GM23338 (cell line): ENCODE measurements at regions not wholly inside any gene's neighbourhood (a gene's known extent, or its start where the extent isn't known, plus 50 kb on each side); places are given as distances from the start of the nearest gene placed in this dataset.

Source experiments
- CREB1 ChIP-seq: fragments of 250-450 bp; sonication (Bioruptor Pico); IDR thresholded peaks from 2 replicates; pipeline ENCODE4 v1.5.0; 2020; ENCODE audit warnings: low read depth, mild to moderate bottlenecking, moderate library complexity
- EZH2 ChIP-seq: fragments of 200-600 bp; sonication (generic); IDR thresholded peaks from one replicate; pipeline ENCODE4 v1.8.0; 2017; ENCODE audit warnings: antibody characterized with exemption, mild to moderate bottlenecking, low read depth; ENCODE audit not compliant: unreplicated experiment
- EZH2phosphoT487 ChIP-seq: fragments of 200-600 bp; sonication (generic); IDR thresholded peaks from one replicate; pipeline ENCODE4 v1.8.1; 2018; ENCODE audit warnings: antibody characterized with exemption; ENCODE audit not compliant: unreplicated experiment
- JUNB ChIP-seq: IDR thresholded peaks from one replicate; pipeline ENCODE4 v1.6.1; 2016; ENCODE audit warnings: antibody characterized with exemption; ENCODE audit not compliant: unreplicated experiment
- NANOG ChIP-seq: IDR thresholded peaks from 2 replicates; pipeline ENCODE4 v1.6.1; 2016; ENCODE audit warnings: antibody characterized with exemption, borderline replicate concordance
- POLR2AphosphoS5 ChIP-seq: IDR thresholded peaks from 2 replicates; pipeline ENCODE4 v1.6.1; 2016; ENCODE audit warnings: antibody characterized with exemption, low read depth
- STAT1 ChIP-seq: IDR thresholded peaks from one replicate; pipeline ENCODE4 v1.6.1; 2016; ENCODE audit warnings: antibody characterized with exemption; ENCODE audit not compliant: unreplicated experiment
- ZNF114 ChIP-seq: fragments of 250-450 bp; sonication (Bioruptor Pico); IDR thresholded peaks from 2 replicates; pipeline ENCODE4 v1.5.0; 2020; ENCODE audit warnings: mild to moderate bottlenecking, moderate library complexity
- ZNF331 ChIP-seq: fragments of 250-450 bp; sonication (Bioruptor Pico); IDR thresholded peaks from 2 replicates; pipeline ENCODE4 v1.5.0; 2020; ENCODE audit warnings: low read depth, mild to moderate bottlenecking, moderate library complexity
- TF ChIP-seq, protein P1 (sequence below), 2 experiments: fragments of 200-600 bp in 1 of 2; sonication (generic) in 1 of 2; conservative IDR thresholded peaks; 2 replicates each; pipeline versions ENCODE4 v1.5.1 to v1.6.1; 2016 to 2017; ENCODE audit warnings: antibody characterized with exemption in 2 of 2, low read depth in 2 of 2, mild to moderate bottlenecking in 2 of 2, moderate library complexity in 1 of 2
- TF ChIP-seq, protein P2 (sequence below): IDR thresholded peaks from one replicate; pipeline ENCODE4 v1.6.1; 2018; ENCODE audit warnings: antibody characterized with exemption; ENCODE audit not compliant: unreplicated experiment

DNA sequence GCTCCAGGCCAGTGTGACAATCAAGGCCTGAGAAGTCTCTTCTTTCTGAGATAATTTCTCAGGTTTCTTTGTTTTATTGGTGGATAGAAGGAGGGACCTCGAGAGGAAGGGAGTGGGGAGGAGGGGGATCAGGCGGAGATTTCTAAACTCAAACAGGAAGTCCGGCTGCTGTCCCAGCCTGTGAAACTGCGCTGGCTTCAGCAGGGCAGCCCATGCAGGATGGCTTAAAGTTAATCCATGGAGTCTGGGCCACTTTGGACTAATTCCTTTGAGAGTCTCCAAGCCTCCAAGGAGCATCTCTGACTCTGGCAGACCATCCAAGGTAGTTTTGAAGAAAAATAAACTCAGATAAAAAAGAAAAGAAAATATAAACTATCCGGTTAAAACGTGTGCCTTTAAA is 378.5 kb downstream of the MLLT3 start:
- TF ChIP-seq, protein P1, sequence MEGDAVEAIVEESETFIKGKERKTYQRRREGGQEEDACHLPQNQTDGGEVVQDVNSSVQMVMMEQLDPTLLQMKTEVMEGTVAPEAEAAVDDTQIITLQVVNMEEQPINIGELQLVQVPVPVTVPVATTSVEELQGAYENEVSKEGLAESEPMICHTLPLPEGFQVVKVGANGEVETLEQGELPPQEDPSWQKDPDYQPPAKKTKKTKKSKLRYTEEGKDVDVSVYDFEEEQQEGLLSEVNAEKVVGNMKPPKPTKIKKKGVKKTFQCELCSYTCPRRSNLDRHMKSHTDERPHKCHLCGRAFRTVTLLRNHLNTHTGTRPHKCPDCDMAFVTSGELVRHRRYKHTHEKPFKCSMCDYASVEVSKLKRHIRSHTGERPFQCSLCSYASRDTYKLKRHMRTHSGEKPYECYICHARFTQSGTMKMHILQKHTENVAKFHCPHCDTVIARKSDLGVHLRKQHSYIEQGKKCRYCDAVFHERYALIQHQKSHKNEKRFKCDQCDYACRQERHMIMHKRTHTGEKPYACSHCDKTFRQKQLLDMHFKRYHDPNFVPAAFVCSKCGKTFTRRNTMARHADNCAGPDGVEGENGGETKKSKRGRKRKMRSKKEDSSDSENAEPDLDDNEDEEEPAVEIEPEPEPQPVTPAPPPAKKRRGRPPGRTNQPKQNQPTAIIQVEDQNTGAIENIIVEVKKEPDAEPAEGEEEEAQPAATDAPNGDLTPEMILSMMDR (conservative IDR thresholded peaks at IDR 0.05; ENCODE audit: low read depth in 2 of 2), result no peak
- TF ChIP-seq POLR2AphosphoS5 (no peak), CREB1 (CRISPR knock-in tag) (no peak), NANOG (no peak), JUNB (no peak), EZH2 (no peak), EZH2phosphoT487 (no peak), ZNF114 (CRISPR knock-in tag) (no peak), ZNF331 (CRISPR knock-in tag) (no peak), STAT1 (no peak)
- TF ChIP-seq, protein P2, sequence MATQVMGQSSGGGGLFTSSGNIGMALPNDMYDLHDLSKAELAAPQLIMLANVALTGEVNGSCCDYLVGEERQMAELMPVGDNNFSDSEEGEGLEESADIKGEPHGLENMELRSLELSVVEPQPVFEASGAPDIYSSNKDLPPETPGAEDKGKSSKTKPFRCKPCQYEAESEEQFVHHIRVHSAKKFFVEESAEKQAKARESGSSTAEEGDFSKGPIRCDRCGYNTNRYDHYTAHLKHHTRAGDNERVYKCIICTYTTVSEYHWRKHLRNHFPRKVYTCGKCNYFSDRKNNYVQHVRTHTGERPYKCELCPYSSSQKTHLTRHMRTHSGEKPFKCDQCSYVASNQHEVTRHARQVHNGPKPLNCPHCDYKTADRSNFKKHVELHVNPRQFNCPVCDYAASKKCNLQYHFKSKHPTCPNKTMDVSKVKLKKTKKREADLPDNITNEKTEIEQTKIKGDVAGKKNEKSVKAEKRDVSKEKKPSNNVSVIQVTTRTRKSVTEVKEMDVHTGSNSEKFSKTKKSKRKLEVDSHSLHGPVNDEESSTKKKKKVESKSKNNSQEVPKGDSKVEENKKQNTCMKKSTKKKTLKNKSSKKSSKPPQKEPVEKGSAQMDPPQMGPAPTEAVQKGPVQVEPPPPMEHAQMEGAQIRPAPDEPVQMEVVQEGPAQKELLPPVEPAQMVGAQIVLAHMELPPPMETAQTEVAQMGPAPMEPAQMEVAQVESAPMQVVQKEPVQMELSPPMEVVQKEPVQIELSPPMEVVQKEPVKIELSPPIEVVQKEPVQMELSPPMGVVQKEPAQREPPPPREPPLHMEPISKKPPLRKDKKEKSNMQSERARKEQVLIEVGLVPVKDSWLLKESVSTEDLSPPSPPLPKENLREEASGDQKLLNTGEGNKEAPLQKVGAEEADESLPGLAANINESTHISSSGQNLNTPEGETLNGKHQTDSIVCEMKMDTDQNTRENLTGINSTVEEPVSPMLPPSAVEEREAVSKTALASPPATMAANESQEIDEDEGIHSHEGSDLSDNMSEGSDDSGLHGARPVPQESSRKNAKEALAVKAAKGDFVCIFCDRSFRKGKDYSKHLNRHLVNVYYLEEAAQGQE, result no peak
